ENCODE measurements at regions not wholly inside any gene's neighbourhood (a gene's known extent, or its start where the extent isn't known, plus 50 kb on each side); places are given as distances from the start of the nearest gene placed in this dataset.

DNA sequence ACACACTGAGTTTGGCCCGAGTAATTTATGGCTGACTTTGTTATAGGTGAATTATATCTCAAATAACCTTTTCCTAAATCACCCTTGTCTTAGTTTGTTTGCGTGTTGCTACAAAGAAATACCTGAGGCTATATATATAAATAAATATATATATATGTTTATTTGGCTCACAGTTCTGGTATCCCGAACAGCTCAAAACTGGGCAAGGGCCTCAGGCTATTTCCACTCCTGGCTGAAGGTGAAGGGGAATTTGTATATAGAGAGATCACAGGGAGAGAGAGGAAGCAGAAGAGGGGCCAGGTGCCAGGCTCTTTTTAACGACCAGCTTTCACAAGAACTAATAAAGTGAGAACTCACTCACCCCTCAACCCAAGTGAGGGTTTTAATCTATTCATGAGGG is 159.9 kb upstream of the STARD13 start:
- in situ Hi-C loops (cut with HindIII; ENCODE audit: low sequenced_read_pairs) = no loop called here
- TF ChIP-seq, protein P1, sequence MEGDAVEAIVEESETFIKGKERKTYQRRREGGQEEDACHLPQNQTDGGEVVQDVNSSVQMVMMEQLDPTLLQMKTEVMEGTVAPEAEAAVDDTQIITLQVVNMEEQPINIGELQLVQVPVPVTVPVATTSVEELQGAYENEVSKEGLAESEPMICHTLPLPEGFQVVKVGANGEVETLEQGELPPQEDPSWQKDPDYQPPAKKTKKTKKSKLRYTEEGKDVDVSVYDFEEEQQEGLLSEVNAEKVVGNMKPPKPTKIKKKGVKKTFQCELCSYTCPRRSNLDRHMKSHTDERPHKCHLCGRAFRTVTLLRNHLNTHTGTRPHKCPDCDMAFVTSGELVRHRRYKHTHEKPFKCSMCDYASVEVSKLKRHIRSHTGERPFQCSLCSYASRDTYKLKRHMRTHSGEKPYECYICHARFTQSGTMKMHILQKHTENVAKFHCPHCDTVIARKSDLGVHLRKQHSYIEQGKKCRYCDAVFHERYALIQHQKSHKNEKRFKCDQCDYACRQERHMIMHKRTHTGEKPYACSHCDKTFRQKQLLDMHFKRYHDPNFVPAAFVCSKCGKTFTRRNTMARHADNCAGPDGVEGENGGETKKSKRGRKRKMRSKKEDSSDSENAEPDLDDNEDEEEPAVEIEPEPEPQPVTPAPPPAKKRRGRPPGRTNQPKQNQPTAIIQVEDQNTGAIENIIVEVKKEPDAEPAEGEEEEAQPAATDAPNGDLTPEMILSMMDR (IDR thresholded peaks at IDR 0.05; ENCODE audit: low read depth, low read length, missing control alignments) = no peak
- no peak for DNase-seq (ENCODE audit: low read depth)
- no peak overlapping the region for H3K4me3 ChIP-seq (ENCODE audit: low read depth, low read length)

DNA sequence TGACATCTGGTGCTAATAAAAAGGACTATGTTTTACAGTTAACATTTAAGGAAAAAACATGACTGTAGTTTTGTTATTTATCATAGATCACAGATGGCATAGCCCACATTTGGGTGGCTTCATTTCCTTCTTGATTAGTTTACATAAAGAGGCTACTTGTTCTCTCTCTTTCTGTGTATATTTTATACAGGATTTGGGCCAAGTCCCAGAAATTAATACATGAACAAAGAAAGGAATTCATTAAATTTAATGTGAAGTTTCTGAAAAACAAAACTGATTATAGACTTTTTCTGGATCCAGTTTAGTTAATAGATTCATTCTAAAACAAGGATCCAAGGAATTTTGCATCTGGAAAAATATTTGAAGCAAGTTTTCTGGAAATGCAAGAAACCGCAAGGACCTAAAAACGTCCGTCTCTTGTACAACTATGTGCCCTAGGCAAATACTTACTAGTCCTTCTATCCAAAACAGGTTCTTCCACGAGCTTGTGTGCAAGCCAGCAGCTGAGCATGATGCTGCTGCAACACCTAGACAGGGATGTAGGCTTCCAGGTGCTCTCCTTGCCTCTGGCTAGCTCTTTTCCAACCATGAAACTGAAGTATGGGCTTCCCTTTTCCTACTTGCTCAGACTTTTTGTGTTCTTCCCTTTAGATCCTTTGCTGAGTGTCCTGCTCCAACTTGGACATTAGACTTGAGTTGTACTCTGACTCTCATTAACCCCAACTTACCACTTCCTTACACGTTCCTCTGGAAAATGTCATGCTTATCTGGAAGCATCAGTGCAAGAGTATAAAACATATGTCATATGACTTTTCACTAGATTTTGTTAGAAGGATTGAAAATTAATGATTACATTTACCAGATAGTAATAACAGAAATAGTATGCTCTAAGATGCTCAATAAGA is 161.5 kb upstream of the STARD13 start:
- TF ChIP-seq, protein P1 (IDR thresholded peaks at IDR 0.05; ENCODE audit: low read depth, low read length, missing control alignments) = no peak
- in situ Hi-C loops (cut with HindIII; ENCODE audit: low sequenced_read_pairs) = no loop called here
- no peak overlapping the region for H3K4me3 ChIP-seq (ENCODE audit: low read depth, low read length)
- no peak for DNase-seq (ENCODE audit: low read depth)

DNA sequence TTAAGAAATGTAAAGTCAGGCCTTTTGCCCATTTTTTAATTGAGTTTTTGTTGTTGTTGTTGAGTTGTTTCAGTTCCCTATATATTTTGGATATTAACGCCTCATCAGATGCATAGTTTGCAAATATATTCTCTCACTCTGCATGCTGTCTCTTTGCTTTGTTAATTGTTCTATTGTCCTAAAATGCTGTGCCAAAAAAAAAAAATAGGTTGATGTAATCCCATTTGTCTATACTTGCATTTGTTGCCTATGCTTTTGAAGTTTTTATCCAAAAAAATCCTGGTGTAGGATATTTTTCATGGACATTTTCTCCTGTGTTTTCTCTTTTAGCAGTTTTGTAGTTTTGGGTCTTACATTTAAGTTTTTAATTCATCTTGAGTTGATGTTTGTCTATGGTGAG is 163.3 kb upstream of the STARD13 start:
- in situ Hi-C loops (cut with HindIII; ENCODE audit: low sequenced_read_pairs) = no loop called here
- TF ChIP-seq, protein P1 (IDR thresholded peaks at IDR 0.05; ENCODE audit: low read depth, low read length, missing control alignments) = no peak
- DNase-seq (ENCODE audit: low read depth) = no peak
- H3K4me3 ChIP-seq (ENCODE audit: low read depth, low read length) = no peak overlapping the region

DNA sequence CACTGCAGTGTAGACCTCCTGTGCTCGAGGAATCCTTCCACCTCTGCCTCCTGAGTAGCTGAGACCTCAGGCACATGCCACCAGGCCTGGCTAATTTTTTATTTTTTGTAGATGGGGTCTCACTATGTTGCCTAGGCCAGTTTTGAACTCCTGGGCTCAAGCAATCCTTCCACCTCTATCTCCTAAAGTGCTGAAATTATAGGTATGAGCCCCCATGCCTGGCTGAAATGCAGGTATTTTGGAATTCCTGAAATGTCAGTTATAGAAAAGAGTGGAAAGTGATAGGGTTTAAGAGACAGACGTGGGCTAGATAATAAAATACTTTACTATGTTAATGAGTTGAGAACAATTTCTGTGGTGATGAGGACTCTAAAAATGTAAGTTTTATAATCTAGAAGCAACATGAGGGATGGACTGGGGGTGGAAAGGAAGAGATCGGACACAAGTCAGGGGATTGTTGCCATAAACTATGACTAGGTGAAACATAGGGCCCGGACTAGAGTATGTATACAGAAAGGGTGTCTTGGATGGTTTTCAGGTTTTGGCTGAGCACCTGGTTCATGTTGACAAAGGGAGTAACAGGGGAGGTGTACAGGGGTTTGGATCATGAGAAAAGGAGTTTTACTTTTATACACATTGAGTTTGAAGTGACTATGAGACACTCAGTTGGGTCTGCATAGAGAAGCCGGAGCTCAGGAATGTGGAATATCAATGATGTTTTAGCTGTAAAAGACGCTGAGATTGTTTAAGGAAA is 165.6 kb upstream of the STARD13 start:
- H3K4me3 ChIP-seq (ENCODE audit: low read depth, low read length) = no peak overlapping the region
- DNase-seq (ENCODE audit: low read depth) = no peak
- in situ Hi-C loops (cut with HindIII; ENCODE audit: low sequenced_read_pairs) = loop anchor here (5.0 kb wide), 1 partner anchor 36 kb away; no protein-coding TSS in a partner anchor
- TF ChIP-seq, protein P1 (IDR thresholded peaks at IDR 0.05; ENCODE audit: low read depth, low read length, missing control alignments) = no peak

DNA sequence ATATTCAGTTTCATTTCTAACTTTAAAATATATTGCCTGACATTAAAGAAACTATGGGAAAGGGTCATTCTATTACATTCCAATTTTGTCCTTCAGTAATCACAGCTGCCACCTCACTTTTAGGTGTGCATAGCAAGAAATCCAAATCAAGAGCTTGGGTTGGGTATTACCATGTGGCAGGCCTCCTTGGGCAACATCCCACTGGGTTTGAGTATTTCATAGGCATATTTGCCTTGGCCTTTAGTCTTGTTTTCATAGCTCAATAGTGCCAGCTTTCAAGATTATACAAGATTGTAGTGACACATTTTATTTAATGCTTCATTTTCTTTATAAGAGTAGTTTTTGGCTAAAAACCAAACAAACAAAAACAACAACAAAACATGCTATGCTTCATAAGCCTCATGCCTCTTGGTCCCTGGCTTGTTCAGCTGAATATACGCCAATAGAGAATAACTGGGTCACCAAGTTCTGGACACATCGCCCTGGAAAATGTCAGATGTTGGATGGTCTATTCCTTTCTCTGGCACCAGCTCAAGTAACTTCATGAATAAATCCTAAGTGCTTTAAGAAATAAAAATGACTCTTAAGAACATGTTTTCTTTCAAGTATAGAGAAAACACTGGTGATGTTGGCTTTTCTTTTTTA is 167.4 kb upstream of the STARD13 start:
- H3K4me3 ChIP-seq (ENCODE audit: low read depth, low read length) = no peak overlapping the region
- in situ Hi-C loops (cut with HindIII; ENCODE audit: low sequenced_read_pairs) = loop anchor here (5.0 kb wide), 1 partner anchor 34 kb away; no protein-coding TSS in a partner anchor
- TF ChIP-seq, protein P1 (IDR thresholded peaks at IDR 0.05; ENCODE audit: low read depth, low read length, missing control alignments) = no peak
- DNase-seq (ENCODE audit: low read depth) = no peak

DNA sequence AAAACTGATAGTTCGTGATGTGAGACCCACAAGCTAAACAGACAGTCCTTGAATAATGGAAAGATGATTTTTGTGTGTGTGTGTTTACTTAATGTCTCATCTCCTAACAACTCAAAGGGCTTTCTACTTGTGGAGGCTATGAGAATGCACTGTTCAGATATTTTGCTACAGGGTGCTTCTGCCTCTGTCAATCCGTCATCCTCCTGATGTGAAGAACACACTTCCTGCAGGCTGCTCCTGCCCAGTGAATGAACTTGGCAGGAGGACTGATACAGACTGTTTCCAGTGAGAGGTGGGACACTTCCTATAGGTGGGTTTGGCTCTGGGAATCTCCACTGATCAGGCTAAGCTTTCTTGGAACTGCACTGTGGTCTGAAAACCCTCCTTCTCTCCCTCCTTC is 168.4 kb upstream of the STARD13 start:
- in situ Hi-C loops (cut with HindIII; ENCODE audit: low sequenced_read_pairs) = loop anchor here (5.0 kb wide), 1 partner anchor 33 kb away; no protein-coding TSS in a partner anchor
- no peak overlapping the region for H3K4me3 ChIP-seq (ENCODE audit: low read depth, low read length)
- TF ChIP-seq, protein P1 (IDR thresholded peaks at IDR 0.05; ENCODE audit: low read depth, low read length, missing control alignments) = no peak
- DNase-seq (ENCODE audit: low read depth) = no peak

Data from astrocyte of the cerebellum (primary cell).